ENCODE measurements at regions not wholly inside any gene's neighbourhood (a gene's known extent, or its start where the extent isn't known, plus 50 kb on each side); places are given as distances from the start of the nearest gene placed in this dataset.

DNA sequence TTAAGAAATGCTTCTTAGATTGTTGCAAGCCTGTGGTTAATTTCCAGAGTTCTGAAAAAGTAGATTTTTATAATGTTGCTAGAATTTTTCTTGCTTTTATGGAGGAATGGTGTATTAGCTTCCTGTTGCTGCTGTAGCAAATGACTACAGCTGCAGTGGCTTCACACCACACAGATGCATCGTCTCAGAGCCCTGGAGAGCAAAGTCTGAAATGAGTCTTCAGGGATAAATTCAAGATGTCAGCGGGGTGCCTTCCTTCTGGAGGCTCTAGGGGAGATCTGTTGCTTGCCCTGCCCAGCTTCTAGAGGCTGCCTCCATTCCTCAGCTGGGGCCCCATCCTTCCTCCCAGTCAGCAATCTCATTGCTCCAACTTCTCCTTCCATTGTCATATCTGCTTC is 187.8 kb downstream of the ZNF516 start:
- Histone ChIP-seq H3K27me3 (no peaks in the 10 kb centered on the region), H3K9me3 (no peaks in the 10 kb centered on the region), H3K4me1 (no peaks in the 10 kb centered on the region), H3K4me3 (no peak overlapping the region), H3K36me3 (no peaks in the 10 kb centered on the region), H3K27ac (replicated peaks in 1 of 4) (no peak overlapping the region)
- intact Hi-C loops (cut with DNase I) = no loop called here
- DNase-seq (ENCODE audit: extremely low spot score) = no peak
- TF ChIP-seq POLR2AphosphoS5 (IDR thresholded peaks at IDR 0.05) (no peak), EP300 (IDR thresholded peaks at IDR 0.05) (no peak), POLR2A (IDR thresholded peaks at IDR 0.05; ENCODE audit: low read depth) (no peak)
- TF ChIP-seq, protein P1, sequence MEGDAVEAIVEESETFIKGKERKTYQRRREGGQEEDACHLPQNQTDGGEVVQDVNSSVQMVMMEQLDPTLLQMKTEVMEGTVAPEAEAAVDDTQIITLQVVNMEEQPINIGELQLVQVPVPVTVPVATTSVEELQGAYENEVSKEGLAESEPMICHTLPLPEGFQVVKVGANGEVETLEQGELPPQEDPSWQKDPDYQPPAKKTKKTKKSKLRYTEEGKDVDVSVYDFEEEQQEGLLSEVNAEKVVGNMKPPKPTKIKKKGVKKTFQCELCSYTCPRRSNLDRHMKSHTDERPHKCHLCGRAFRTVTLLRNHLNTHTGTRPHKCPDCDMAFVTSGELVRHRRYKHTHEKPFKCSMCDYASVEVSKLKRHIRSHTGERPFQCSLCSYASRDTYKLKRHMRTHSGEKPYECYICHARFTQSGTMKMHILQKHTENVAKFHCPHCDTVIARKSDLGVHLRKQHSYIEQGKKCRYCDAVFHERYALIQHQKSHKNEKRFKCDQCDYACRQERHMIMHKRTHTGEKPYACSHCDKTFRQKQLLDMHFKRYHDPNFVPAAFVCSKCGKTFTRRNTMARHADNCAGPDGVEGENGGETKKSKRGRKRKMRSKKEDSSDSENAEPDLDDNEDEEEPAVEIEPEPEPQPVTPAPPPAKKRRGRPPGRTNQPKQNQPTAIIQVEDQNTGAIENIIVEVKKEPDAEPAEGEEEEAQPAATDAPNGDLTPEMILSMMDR (IDR thresholded peaks at IDR 0.05) = no peak
- WGBS = 51% methylated on average over 2 of the region's 2 CpGs

DNA sequence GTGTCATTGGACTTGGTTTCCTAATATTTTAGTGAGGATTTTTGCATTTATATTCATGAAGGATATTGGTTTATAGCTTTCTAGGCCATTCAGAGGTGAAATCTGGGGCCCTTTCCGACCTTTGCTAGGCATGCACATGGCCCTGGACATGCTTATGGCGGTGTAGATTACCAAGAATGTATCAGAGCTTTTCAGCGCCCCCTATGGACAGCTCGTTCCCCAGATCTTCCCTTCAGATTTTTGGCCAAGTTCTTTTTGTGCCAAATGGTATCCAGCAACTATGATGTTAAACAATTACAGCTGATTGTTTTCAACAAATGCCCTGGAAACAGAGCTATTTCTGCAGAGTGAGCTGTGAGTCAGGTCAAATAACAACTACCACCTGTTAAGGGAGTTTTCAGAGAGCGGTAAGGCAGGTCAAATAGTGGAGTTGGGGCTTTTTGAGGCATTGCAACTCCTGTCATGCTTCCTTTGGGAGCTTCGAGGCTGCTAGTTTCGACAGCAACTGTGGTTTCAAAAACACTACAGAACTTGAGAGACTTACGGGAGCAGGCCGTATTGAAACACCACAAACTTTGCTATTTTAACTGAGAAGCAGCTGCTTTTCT is 188.3 kb downstream of the ZNF516 start:
- H3K36me3 ChIP-seq = no peaks in the 10 kb centered on the region
- H3K4me3 ChIP-seq = no peak overlapping the region
- no peak for DNase-seq (ENCODE audit: extremely low spot score)
- TF ChIP-seq POLR2AphosphoS5 (IDR thresholded peaks at IDR 0.05) = no peak
- TF ChIP-seq, protein P1 (IDR thresholded peaks at IDR 0.05) = no peak
- no peak for TF ChIP-seq POLR2A (IDR thresholded peaks at IDR 0.05; ENCODE audit: low read depth)
- TF ChIP-seq EP300 (IDR thresholded peaks at IDR 0.05) = no peak
- H3K9me3 ChIP-seq = no peaks in the 10 kb centered on the region
- WGBS = 71% methylated on average over 9 of the region's 9 CpGs
- no peaks in the 10 kb centered on the region for H3K27me3 ChIP-seq
- intact Hi-C loops (cut with DNase I) = no loop called here
- H3K27ac ChIP-seq (replicated peaks in 1 of 4) = no peak overlapping the region
- H3K4me1 ChIP-seq = no peaks in the 10 kb centered on the region

DNA sequence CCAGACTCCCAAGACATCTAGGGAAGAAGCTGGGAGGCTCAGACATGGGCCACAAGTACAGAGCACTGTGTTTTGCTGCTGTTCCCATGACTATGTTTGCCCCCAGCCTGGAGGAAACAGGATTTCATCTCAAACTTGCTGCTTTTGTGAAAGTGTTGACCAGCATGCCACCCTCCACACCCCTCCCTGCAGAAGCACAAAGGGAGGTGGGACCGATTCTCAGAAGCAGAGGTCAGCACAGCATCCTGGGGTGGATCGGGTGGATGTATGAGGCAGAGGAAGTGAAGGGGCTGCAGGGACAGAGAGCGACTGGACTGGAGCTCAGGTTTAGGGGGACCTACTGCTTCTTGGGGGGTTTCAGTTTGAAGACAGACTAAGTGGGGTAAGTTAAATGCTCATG is 209.2 kb downstream of the ZNF516 start:
- H3K4me3 ChIP-seq = no peak overlapping the region
- 44% methylated on average over 3 of the region's 3 CpGs for WGBS
- H3K9me3 ChIP-seq = peaks cover 0 to 20% (median 3%) of the 10 kb centered on the region in 4 donors
- intact Hi-C loops (cut with DNase I) = no loop called here
- no peak for DNase-seq (ENCODE audit: extremely low spot score)
- H3K27me3 ChIP-seq = no peaks in the 10 kb centered on the region
- no peak overlapping the region for H3K27ac ChIP-seq (replicated peaks in 1 of 4)
- H3K36me3 ChIP-seq = no peaks in the 10 kb centered on the region
- no peaks in the 10 kb centered on the region for H3K4me1 ChIP-seq
- TF ChIP-seq EP300 (IDR thresholded peaks at IDR 0.05) (no peak), POLR2AphosphoS5 (IDR thresholded peaks at IDR 0.05) (no peak), POLR2A (IDR thresholded peaks at IDR 0.05; ENCODE audit: low read depth) (no peak)
- TF ChIP-seq, protein P1 (IDR thresholded peaks at IDR 0.05) = no peak

DNA sequence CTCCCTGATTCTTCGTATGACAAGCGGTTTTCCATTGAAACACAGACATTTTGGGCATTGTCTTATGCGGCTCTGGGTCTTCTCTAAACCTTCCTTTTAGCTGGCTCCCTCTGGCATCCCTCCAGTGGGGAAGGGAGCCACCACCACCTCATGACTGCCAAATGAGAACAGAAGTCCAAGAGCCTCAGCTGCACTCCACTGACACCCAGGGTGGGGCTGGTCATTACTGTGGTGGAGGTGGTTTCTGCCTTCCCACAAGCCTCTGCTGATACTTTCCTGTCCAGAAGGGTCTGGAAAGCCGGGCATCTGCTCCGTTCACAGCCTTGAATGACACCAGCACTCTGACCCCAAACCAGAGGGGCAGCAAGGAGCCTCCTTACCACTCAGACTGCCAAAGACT is 213.5 kb downstream of the ZNF516 start:
- H3K27ac ChIP-seq (replicated peaks in 1 of 4) = no peak overlapping the region
- TF ChIP-seq, protein P1 (IDR thresholded peaks at IDR 0.05) = no peak
- no peak for TF ChIP-seq EP300 (IDR thresholded peaks at IDR 0.05)
- TF ChIP-seq POLR2A (IDR thresholded peaks at IDR 0.05; ENCODE audit: low read depth) = no peak
- intact Hi-C loops (cut with DNase I) = no loop called here
- H3K36me3 ChIP-seq = no peaks in the 10 kb centered on the region
- no peak for DNase-seq (ENCODE audit: extremely low spot score)
- 89% methylated on average over 5 of the region's 5 CpGs for WGBS
- H3K4me3 ChIP-seq = no peak overlapping the region
- H3K27me3 ChIP-seq = no peaks in the 10 kb centered on the region
- H3K9me3 ChIP-seq = peaks cover 0 to 10% (median 3%) of the 10 kb centered on the region in 4 donors
- H3K4me1 ChIP-seq = no peaks in the 10 kb centered on the region

DNA sequence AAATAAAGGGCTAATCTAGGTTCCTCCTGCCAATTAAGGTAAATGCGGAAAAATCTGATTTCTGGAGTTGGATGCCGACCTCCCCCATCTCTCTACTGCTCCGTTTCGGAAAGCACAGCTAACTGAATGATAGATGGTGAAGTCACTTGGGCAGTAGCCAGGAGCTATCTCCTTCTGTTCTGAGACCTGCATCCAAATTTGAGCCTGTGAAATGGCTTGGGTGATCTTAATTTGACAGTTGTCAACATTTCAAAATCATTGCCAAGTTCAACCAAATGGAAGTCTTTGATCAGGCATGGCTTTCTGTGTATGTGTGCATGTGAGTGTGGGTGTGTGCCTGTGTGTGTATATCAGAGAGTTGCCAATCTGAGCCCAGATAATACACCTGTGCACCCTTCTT is 217.2 kb downstream of the ZNF516 start:
- intact Hi-C loops (cut with DNase I) = no loop called here

More for the DNA sequence above, 217.2 kb downstream of the ZNF516 start:
- no peak for DNase-seq (ENCODE audit: extremely low spot score)
- Histone ChIP-seq H3K4me1 (no peaks in the 10 kb centered on the region), H3K27ac (replicated peaks in 1 of 4) (no peak overlapping the region), H3K9me3 (peaks cover 0 to 10% (median 3%) of the 10 kb centered on the region in 4 donors), H3K4me3 (no peak overlapping the region), H3K36me3 (no peaks in the 10 kb centered on the region), H3K27me3 (peaks cover 0 to 6% (median 0%) of the 10 kb centered on the region in 4 donors)
- TF ChIP-seq POLR2A (IDR thresholded peaks at IDR 0.05; ENCODE audit: low read depth) (no peak), EP300 (IDR thresholded peaks at IDR 0.05) (no peak)
- WGBS = 85% methylated on average over 4 of the region's 4 CpGs
